ENCODE measurements at regions not wholly inside any gene's neighbourhood (a gene's known extent, or its start where the extent isn't known, plus 50 kb on each side); places are given as distances from the start of the nearest gene placed in this dataset.
A peak's percentile ranks its signal among the peaks of the same experiment; 100 is the strongest.

GRCh38 chr1:87791931-87792740, 463.5 kb downstream of the LMO4 start:
- DNase-seq (ENCODE audit: low read depth): no peak
- H3K4me3 ChIP-seq (ENCODE audit: low read depth, low read length): no peak overlapping the region
- TF ChIP-seq CTCF (IDR thresholded peaks at IDR 0.05; ENCODE audit: insufficient read depth, low read length): no peak

- peak; percentile 64 for DNase-seq (ENCODE audit: low read depth)
- no peak for TF ChIP-seq CTCF (IDR thresholded peaks at IDR 0.05; ENCODE audit: insufficient read depth, low read length)
- no peak overlapping the region for H3K4me3 ChIP-seq (ENCODE audit: low read depth, low read length)
Observed at GRCh38 chr1:87794788-87795614, 466.3 kb downstream of the LMO4 start.

GRCh38 chr1:87795615-87796337, 467.1 kb downstream of the LMO4 start:
- no peak for DNase-seq (ENCODE audit: low read depth)
- TF ChIP-seq CTCF (IDR thresholded peaks at IDR 0.05; ENCODE audit: insufficient read depth, low read length): no peak
- no peak overlapping the region for H3K4me3 ChIP-seq (ENCODE audit: low read depth, low read length)

GRCh38 chr1:87796471-87796901, 467.8 kb downstream of the LMO4 start:
- no peak for DNase-seq (ENCODE audit: low read depth)
- H3K4me3 ChIP-seq (ENCODE audit: low read depth, low read length): no peak overlapping the region
- TF ChIP-seq CTCF (IDR thresholded peaks at IDR 0.05; ENCODE audit: insufficient read depth, low read length): no peak

- H3K4me3 ChIP-seq (ENCODE audit: low read depth, low read length): no peak overlapping the region
- TF ChIP-seq CTCF (IDR thresholded peaks at IDR 0.05; ENCODE audit: insufficient read depth, low read length): no peak
- no peak for DNase-seq (ENCODE audit: low read depth)
Observed at GRCh38 chr1:87799451-87799850, 470.8 kb downstream of the LMO4 start.

GRCh38 chr1:87800006-87800405, 471.3 kb downstream of the LMO4 start:
- no peak for TF ChIP-seq CTCF (IDR thresholded peaks at IDR 0.05; ENCODE audit: insufficient read depth, low read length)
- H3K4me3 ChIP-seq (ENCODE audit: low read depth, low read length): no peak overlapping the region
- DNase-seq (ENCODE audit: low read depth): peak; percentile 18
